ENCODE measurements at regions not wholly inside any gene's neighbourhood (a gene's known extent, or its start where the extent isn't known, plus 50 kb on each side); places are given as distances from the start of the nearest gene placed in this dataset.

DNA sequence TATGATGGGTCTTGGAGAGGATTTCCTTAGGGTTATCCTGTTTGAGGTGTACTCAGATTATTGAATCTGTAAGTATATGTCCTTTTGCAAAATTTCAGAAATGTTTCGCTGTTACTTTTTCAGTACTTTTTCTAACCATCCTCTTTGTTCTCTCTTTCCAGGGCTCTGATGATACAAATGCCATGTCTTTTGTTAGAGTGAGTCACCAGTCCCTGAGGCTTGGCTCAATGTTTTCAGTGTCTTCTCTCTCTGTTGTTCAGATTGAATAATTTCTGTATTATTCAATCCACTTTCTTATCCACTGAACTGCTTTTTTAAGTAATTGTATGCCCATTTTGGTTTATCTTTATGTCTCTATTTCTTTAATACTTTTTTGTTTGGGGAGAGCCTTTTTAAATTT lies 449.4 kb downstream of the TNS3 start:
- TF ChIP-seq, protein P1, sequence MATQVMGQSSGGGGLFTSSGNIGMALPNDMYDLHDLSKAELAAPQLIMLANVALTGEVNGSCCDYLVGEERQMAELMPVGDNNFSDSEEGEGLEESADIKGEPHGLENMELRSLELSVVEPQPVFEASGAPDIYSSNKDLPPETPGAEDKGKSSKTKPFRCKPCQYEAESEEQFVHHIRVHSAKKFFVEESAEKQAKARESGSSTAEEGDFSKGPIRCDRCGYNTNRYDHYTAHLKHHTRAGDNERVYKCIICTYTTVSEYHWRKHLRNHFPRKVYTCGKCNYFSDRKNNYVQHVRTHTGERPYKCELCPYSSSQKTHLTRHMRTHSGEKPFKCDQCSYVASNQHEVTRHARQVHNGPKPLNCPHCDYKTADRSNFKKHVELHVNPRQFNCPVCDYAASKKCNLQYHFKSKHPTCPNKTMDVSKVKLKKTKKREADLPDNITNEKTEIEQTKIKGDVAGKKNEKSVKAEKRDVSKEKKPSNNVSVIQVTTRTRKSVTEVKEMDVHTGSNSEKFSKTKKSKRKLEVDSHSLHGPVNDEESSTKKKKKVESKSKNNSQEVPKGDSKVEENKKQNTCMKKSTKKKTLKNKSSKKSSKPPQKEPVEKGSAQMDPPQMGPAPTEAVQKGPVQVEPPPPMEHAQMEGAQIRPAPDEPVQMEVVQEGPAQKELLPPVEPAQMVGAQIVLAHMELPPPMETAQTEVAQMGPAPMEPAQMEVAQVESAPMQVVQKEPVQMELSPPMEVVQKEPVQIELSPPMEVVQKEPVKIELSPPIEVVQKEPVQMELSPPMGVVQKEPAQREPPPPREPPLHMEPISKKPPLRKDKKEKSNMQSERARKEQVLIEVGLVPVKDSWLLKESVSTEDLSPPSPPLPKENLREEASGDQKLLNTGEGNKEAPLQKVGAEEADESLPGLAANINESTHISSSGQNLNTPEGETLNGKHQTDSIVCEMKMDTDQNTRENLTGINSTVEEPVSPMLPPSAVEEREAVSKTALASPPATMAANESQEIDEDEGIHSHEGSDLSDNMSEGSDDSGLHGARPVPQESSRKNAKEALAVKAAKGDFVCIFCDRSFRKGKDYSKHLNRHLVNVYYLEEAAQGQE (IDR thresholded peaks at IDR 0.05; ENCODE audit: insufficient read depth in 1 of 2, low read depth in 2 of 2, low read length in 2 of 2), result no peak
- no peak for TF ChIP-seq POLR2AphosphoS5 (IDR thresholded peaks at IDR 0.05; ENCODE audit: low read depth, low read length)
